ENCODE measurements at regions not wholly inside any gene's neighbourhood (a gene's known extent, or its start where the extent isn't known, plus 50 kb on each side); places are given as distances from the start of the nearest gene placed in this dataset.

GRCh38 chr10:3361640-3362039 is 189.1 kb upstream of the PITRM1 start:
- TF ChIP-seq POLR2A (IDR thresholded peaks at IDR 0.05) (no peak), POLR2AphosphoS5 (IDR thresholded peaks at IDR 0.05) (no peak)
- TF ChIP-seq, protein P1, sequence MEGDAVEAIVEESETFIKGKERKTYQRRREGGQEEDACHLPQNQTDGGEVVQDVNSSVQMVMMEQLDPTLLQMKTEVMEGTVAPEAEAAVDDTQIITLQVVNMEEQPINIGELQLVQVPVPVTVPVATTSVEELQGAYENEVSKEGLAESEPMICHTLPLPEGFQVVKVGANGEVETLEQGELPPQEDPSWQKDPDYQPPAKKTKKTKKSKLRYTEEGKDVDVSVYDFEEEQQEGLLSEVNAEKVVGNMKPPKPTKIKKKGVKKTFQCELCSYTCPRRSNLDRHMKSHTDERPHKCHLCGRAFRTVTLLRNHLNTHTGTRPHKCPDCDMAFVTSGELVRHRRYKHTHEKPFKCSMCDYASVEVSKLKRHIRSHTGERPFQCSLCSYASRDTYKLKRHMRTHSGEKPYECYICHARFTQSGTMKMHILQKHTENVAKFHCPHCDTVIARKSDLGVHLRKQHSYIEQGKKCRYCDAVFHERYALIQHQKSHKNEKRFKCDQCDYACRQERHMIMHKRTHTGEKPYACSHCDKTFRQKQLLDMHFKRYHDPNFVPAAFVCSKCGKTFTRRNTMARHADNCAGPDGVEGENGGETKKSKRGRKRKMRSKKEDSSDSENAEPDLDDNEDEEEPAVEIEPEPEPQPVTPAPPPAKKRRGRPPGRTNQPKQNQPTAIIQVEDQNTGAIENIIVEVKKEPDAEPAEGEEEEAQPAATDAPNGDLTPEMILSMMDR (IDR thresholded peaks at IDR 0.05): no peak

Data from transverse colon (tissue), 4 donors.